B cell (primary cell): ENCODE measurements at regions not wholly inside any gene's neighbourhood (a gene's known extent, or its start where the extent isn't known, plus 50 kb on each side); places are given as distances from the start of the nearest gene placed in this dataset.
A peak's percentile ranks its signal among the peaks of the same experiment; 100 is the strongest.

Experiments used
- ATAC-seq: fragments of 200-7000 bp; cut with Tn5 transposase; one replicate; pipeline ENCODE4 v1.10.0; 2021; ENCODE audit warnings: low read depth, mild to moderate bottlenecking, moderate number of reproducible peaks, moderate library complexity
- CTCF ChIA-PET: fragments of 350-600 bp; sonication (Branson Sonifier 250); formaldehyde crosslinking; loops from one replicate; lab custom pipeline; 2021; ENCODE audit warnings: antibody characterized with exemption, inconsistent platforms; lab: Charles Lee
- POLR2A ChIA-PET: fragments of 350-600 bp; sonication (Branson Sonifier 250); formaldehyde crosslinking; loops from one replicate; lab custom pipeline; 2021; ENCODE audit warnings: antibody characterized with exemption; lab: Charles Lee
- DNase-seq: peaks from one replicate; pipeline ENCODE4 v3.0.0; 2013
- H2AFZ ChIP-seq: 2 replicates; pipeline ENCODE4 v1.6.1; 2012; ENCODE audit warnings: mild to moderate bottlenecking, low read depth, low read length; ENCODE audit not compliant: insufficient read depth, poor library complexity, severe bottlenecking
- H3K27ac ChIP-seq, 2 donors: 1 replicate in 1 of 2; 2 replicates in 1 of 2; pipeline ENCODE4 v1.5.1; 2012 to 2013; ENCODE audit warnings: low read length in 2 of 2, mild to moderate bottlenecking in 2 of 2, moderate library complexity in 1 of 2
- H3K27me3 ChIP-seq, 4 experiments: fragments of 200-600 bp in 1 of 4; sonication (generic) in 1 of 4; replicated peaks in 1 of 4; 1 replicate in 2 of 4; 2 replicates in 2 of 4; pipeline versions ENCODE4 v1.6.1 to v1.7.0; 2013 to 2016; ENCODE audit warnings: low read length in 3 of 4, mild to moderate bottlenecking in 2 of 4, mixed read lengths in 1 of 4, moderate library complexity in 1 of 4; ENCODE audit not compliant: insufficient read depth in 4 of 4, control insufficient read depth in 3 of 4; ENCODE audit errors: control extremely low read depth in 1 of 4
- H3K36me3 ChIP-seq, 2 experiments: replicated peaks in 1 of 2; 1 replicate in 1 of 2; 2 replicates in 1 of 2; pipeline versions ENCODE4 v1.6.1 to v1.7.1; 2013; ENCODE audit warnings: low read length in 1 of 2; ENCODE audit not compliant: insufficient read depth in 2 of 2, control insufficient read depth in 1 of 2; ENCODE audit errors: control extremely low read depth in 1 of 2, extremely low read depth in 1 of 2
- H3K4me1 ChIP-seq, 2 donors: fragments of 200-600 bp in 1 of 2; sonication (generic) in 1 of 2; 1 replicate in 1 of 2; 2 replicates in 1 of 2; pipeline versions ENCODE4 v1.5.1 to v1.6.1; 2013 to 2017; ENCODE audit warnings: low read length in 2 of 2; ENCODE audit not compliant: control insufficient read depth in 2 of 2, insufficient read depth in 2 of 2
- H3K4me2 ChIP-seq: replicated peaks from 2 replicates; pipeline ENCODE3; 2012; ENCODE audit warnings: mild to moderate bottlenecking, low read depth, low read length; ENCODE audit not compliant: poor library complexity, severe bottlenecking
- H3K4me3 ChIP-seq, 5 experiments: fragments of 200-600 bp in 1 of 5; sonication (generic) in 1 of 5; 1 replicate in 3 of 5; 2 replicates in 2 of 5; pipeline versions ENCODE4 v1.5.1 to v1.7.0; 2011 to 2016; ENCODE audit warnings: low read length in 4 of 5, mild to moderate bottlenecking in 4 of 5, low read depth in 2 of 5, control low read depth in 1 of 5, moderate library complexity in 1 of 5; ENCODE audit not compliant: insufficient read depth in 1 of 5; ENCODE audit errors: control extremely low read depth in 1 of 5, extremely low read depth in 1 of 5
- H3K79me2 ChIP-seq: fragments of 200-600 bp; sonication (generic); one replicate; pipeline ENCODE4 v1.6.0; 2016; ENCODE audit warnings: low read length; ENCODE audit not compliant: control insufficient read depth, insufficient read depth
- H3K9ac ChIP-seq: fragments of 200-600 bp; sonication (generic); 2 replicates; pipeline ENCODE4 v1.6.1; 2017; ENCODE audit warnings: mild to moderate bottlenecking, low read length, moderate library complexity
- H3K9me3 ChIP-seq, 3 donors: one replicate each; pipeline versions ENCODE4 v1.6.1 to v1.7.1; 2013; ENCODE audit warnings: low read length in 2 of 3; ENCODE audit not compliant: control insufficient read depth in 2 of 3, insufficient read depth in 1 of 3; ENCODE audit errors: control extremely low read depth in 1 of 3
- H4K20me1 ChIP-seq: 2 replicates; pipeline ENCODE4 v1.6.0; 2012; ENCODE audit warnings: mild to moderate bottlenecking, low read length; ENCODE audit not compliant: insufficient read depth, control insufficient read depth, poor library complexity, severe bottlenecking
- H3K27ac Mint-ChIP-seq: one replicate; pipeline ENCODE4 v1.8.0; 2021; ENCODE audit warnings: mixed read lengths
- H3K27me3 Mint-ChIP-seq: one replicate; pipeline ENCODE4 v1.8.0; 2021; ENCODE audit warnings: mixed read lengths
- H3K4me1 Mint-ChIP-seq: one replicate; pipeline ENCODE4 v1.8.0; 2021; ENCODE audit warnings: mixed read lengths
- H3K4me3 Mint-ChIP-seq: one replicate; pipeline ENCODE4 v1.8.0; 2021; ENCODE audit warnings: mixed read lengths
- H3K9me3 Mint-ChIP-seq: one replicate; pipeline ENCODE4 v1.8.0; 2022; ENCODE audit warnings: mixed read lengths; ENCODE audit not compliant: insufficient read depth
- CTCF ChIP-seq: fragments of 200-600 bp; IDR thresholded peaks from one replicate; pipeline ENCODE4 v1.8.0; 2022; ENCODE audit warnings: antibody characterized with exemption, mild to moderate bottlenecking
- EZH2 ChIP-seq: IDR thresholded peaks from 2 replicates; pipeline ENCODE4 v1.6.1; 2012; ENCODE audit warnings: borderline replicate concordance, low read depth, mild to moderate bottlenecking, moderate library complexity, low read length; ENCODE audit not compliant: insufficient read depth, poor library complexity, severe bottlenecking
- WGBS: methylation state at CpG from one replicate; pipeline ENCODE4 v1.1.5; 2013; ENCODE audit warnings: missing lambda C conversion rate; ENCODE audit not compliant: insufficient coverage; 5-methylcytosine and 5-hydroxymethylcytosine counted together
- intact Hi-C: fragments of 100-400 bp; cut with micrococcal nuclease; formaldehyde crosslinking; loops from one replicate; pipeline ENCODE4 v1.10.0; 2022

- Histone ChIP-seq H3K4me1 (no peaks in the 10 kb centered on the region), H3K9me3 (no peaks in the 10 kb centered on the region), H3K27ac (no peak overlapping the region), H3K4me3 (no peak overlapping the region), H2AFZ (peak overlapping the region; percentile 6), H3K9ac (no peak overlapping the region), H3K4me2 (no peak overlapping the region), H4K20me1 (no peaks in the 10 kb centered on the region), H3K79me2 (no peaks in the 10 kb centered on the region), H3K27me3 (peaks cover 0 to 9% (median 0%) of the 10 kb centered on the region in 4 experiments), H3K36me3 (no peaks in the 10 kb centered on the region)
- Mint-ChIP-seq H3K4me3 (no peak overlapping the region), H3K27me3 (peaks cover 39% of the 10 kb centered on the region), H3K27ac (no peak overlapping the region), H3K4me1 (no peaks in the 10 kb centered on the region), H3K9me3 (no peaks in the 10 kb centered on the region)
- intact Hi-C loops, result no loop called here
- CTCF ChIA-PET, result no interaction called here
- WGBS, result 33% methylated on average over 3 of the region's 5 CpGs
- POLR2A ChIA-PET, result no interaction called here
- TF ChIP-seq EZH2 (no peak), CTCF (no peak)
- no peak for DNase-seq
- no peak for ATAC-seq
Observed at GRCh38 chr5:137564398-137564961, 65.4 kb upstream of the SPOCK1 start.

GRCh38 chr5:137563646-137564397 lies 64.7 kb upstream of the SPOCK1 start:
- no peak overlapping the region for H3K4me3 ChIP-seq
- Mint-ChIP-seq H3K27me3 (peaks cover 35% of the 10 kb centered on the region), H3K4me3 (no peak overlapping the region), H3K4me1 (no peaks in the 10 kb centered on the region), H3K27ac (no peak overlapping the region), H3K9me3 (no peaks in the 10 kb centered on the region)
- H2AFZ ChIP-seq, result peak overlapping the region; percentile 6
- no peaks in the 10 kb centered on the region for H3K79me2 ChIP-seq
- no peak overlapping the region for H3K4me2 ChIP-seq
- H3K27ac ChIP-seq, result no peak overlapping the region
- POLR2A ChIA-PET, result no interaction called here
- ATAC-seq (no peak), DNase-seq (no peak)
- no peak overlapping the region for H3K9ac ChIP-seq
- H3K4me1 ChIP-seq, result no peaks in the 10 kb centered on the region
- intact Hi-C loops, result no loop called here
- TF ChIP-seq CTCF (no peak), EZH2 (no peak)
- no peaks in the 10 kb centered on the region for H4K20me1 ChIP-seq
- WGBS, result 12% methylated on average over 13 of the region's 14 CpGs
- peaks cover 0 to 9% (median 0%) of the 10 kb centered on the region in 4 experiments for H3K27me3 ChIP-seq
- H3K36me3 ChIP-seq, result no peaks in the 10 kb centered on the region
- CTCF ChIA-PET, result no interaction called here
- no peaks in the 10 kb centered on the region for H3K9me3 ChIP-seq
